ENCODE measurements at regions not wholly inside any gene's neighbourhood (a gene's known extent, or its start where the extent isn't known, plus 50 kb on each side); places are given as distances from the start of the nearest gene placed in this dataset.
"Not testable (repeated sequence)": the region's sequence is repeated elsewhere in the genome, so short reads cannot be mapped to it uniquely, and the experiment has no call there.

GRCh38 chr9:62863319-62863718 is 1673.5 kb downstream of the SPATA31A7 start:
- H3K27ac ChIP-seq (ENCODE audit: low read depth in 1 of 2, low read length in 2 of 2); H3K9ac ChIP-seq (ENCODE audit: low read depth in 1 of 2, low read length in 2 of 2); DNase-seq (ENCODE audit: low spot score); H3K36me3 ChIP-seq (ENCODE audit: control insufficient read depth in 4 of 4, insufficient read depth in 3 of 4, low read depth in 1 of 4, low read length in 3 of 4); H3K4me3 ChIP-seq (ENCODE audit: low read depth in 1 of 3, low read length in 3 of 3); H3K9me3 ChIP-seq (ENCODE audit: control insufficient read depth in 4 of 4, low read length in 3 of 4); H3K4me1 ChIP-seq (ENCODE audit: control insufficient read depth in 4 of 4, insufficient read depth in 4 of 4, low read length in 3 of 4): not testable (repeated sequence)
- peaks cover 0 to 11% (median 2%) of the 10 kb centered on the region in 4 donors for H3K27me3 ChIP-seq (ENCODE audit: control insufficient read depth in 4 of 4, insufficient read depth in 4 of 4, low read length in 3 of 4)
- 30% methylated on average over 4 of the region's 4 CpGs for whole genome bisulfite sequencing

DNA sequence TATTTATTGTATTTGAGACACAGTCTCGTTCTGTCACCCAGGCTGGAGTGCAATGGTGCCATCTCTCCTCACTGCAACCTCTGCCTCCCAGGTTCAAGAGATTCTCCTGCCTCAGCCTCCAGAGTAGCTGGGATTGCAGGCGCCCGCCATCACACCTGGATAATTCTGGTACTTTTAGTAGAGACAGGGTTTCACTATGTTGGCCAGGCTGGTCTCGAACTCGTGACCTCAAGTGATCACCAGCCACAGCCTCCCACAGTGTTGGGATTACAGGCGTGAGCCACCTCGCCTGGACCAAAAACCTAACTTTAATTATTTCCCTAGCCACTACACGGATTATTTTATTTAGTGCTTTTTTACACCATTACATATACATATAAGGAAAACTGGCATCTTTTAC is 1674.0 kb downstream of the SPATA31A7 start:
- not testable (repeated sequence) for H3K4me3 ChIP-seq (ENCODE audit: low read depth in 1 of 3, low read length in 3 of 3); DNase-seq (ENCODE audit: low spot score); H3K27ac ChIP-seq (ENCODE audit: low read depth in 1 of 2, low read length in 2 of 2); H3K9me3 ChIP-seq (ENCODE audit: control insufficient read depth in 4 of 4, low read length in 3 of 4); H3K4me1 ChIP-seq (ENCODE audit: control insufficient read depth in 4 of 4, insufficient read depth in 4 of 4, low read length in 3 of 4); H3K36me3 ChIP-seq (ENCODE audit: control insufficient read depth in 4 of 4, insufficient read depth in 3 of 4, low read depth in 1 of 4, low read length in 3 of 4); H3K9ac ChIP-seq (ENCODE audit: low read depth in 1 of 2, low read length in 2 of 2)
- peaks cover 0 to 11% (median 2%) of the 10 kb centered on the region in 4 donors for H3K27me3 ChIP-seq (ENCODE audit: control insufficient read depth in 4 of 4, insufficient read depth in 4 of 4, low read length in 3 of 4)
- 68% methylated on average over 8 of the region's 8 CpGs for WGBS

- H3K9ac ChIP-seq (ENCODE audit: low read depth in 1 of 2, low read length in 2 of 2); H3K36me3 ChIP-seq (ENCODE audit: control insufficient read depth in 4 of 4, insufficient read depth in 3 of 4, low read depth in 1 of 4, low read length in 3 of 4); H3K9me3 ChIP-seq (ENCODE audit: control insufficient read depth in 4 of 4, low read length in 3 of 4); H3K4me1 ChIP-seq (ENCODE audit: control insufficient read depth in 4 of 4, insufficient read depth in 4 of 4, low read length in 3 of 4); DNase-seq (ENCODE audit: low spot score); H3K27ac ChIP-seq (ENCODE audit: low read depth in 1 of 2, low read length in 2 of 2); H3K4me3 ChIP-seq (ENCODE audit: low read depth in 1 of 3, low read length in 3 of 3): not testable (repeated sequence)
- peaks cover 0 to 11% (median 2%) of the 10 kb centered on the region in 4 donors for H3K27me3 ChIP-seq (ENCODE audit: control insufficient read depth in 4 of 4, insufficient read depth in 4 of 4, low read length in 3 of 4)
- WGBS = 22% methylated on average over 28 of the region's 28 CpGs
These were observed 1674.9 kb downstream of the SPATA31A7 start for GRCh38 chr9:62864481-62865469.

- H3K4me3 ChIP-seq (ENCODE audit: low read depth in 1 of 3, low read length in 3 of 3); H3K27ac ChIP-seq (ENCODE audit: low read depth in 1 of 2, low read length in 2 of 2); H3K9me3 ChIP-seq (ENCODE audit: control insufficient read depth in 4 of 4, low read length in 3 of 4); H3K9ac ChIP-seq (ENCODE audit: low read depth in 1 of 2, low read length in 2 of 2); DNase-seq (ENCODE audit: low spot score); H3K27me3 ChIP-seq (ENCODE audit: control insufficient read depth in 4 of 4, insufficient read depth in 4 of 4, low read length in 3 of 4); H3K4me1 ChIP-seq (ENCODE audit: control insufficient read depth in 4 of 4, insufficient read depth in 4 of 4, low read length in 3 of 4); H3K36me3 ChIP-seq (ENCODE audit: control insufficient read depth in 4 of 4, insufficient read depth in 3 of 4, low read depth in 1 of 4, low read length in 3 of 4): not testable (repeated sequence)
- WGBS = 72% methylated on average over 4 of the region's 4 CpGs
These were observed 1679.2 kb downstream of the SPATA31A7 start for GRCh38 chr9:62869061-62869460.

DNA sequence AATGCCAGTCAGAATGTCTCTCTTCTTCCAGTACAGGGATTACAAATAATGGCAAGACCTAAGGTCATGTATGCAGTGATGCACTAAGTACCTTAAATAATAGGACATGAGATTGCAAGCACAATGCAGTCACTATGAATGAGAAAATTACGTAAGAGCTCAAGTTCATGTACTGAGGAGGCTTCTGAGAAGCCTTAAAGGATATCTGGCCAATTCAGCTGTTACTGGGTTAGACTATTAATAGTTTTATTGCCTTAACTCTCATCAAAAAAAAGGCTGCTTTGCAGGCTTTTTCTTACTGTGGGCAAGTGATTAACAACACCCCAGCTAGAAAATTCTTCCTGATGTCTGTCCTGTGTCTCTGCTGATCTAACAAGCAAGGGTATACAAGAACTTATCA is 1681.9 kb downstream of the SPATA31A7 start:
- H3K27ac ChIP-seq (ENCODE audit: low read depth in 1 of 2, low read length in 2 of 2); H3K9ac ChIP-seq (ENCODE audit: low read depth in 1 of 2, low read length in 2 of 2); H3K36me3 ChIP-seq (ENCODE audit: control insufficient read depth in 4 of 4, insufficient read depth in 3 of 4, low read depth in 1 of 4, low read length in 3 of 4); H3K9me3 ChIP-seq (ENCODE audit: control insufficient read depth in 4 of 4, low read length in 3 of 4); DNase-seq (ENCODE audit: low spot score); H3K4me1 ChIP-seq (ENCODE audit: control insufficient read depth in 4 of 4, insufficient read depth in 4 of 4, low read length in 3 of 4); H3K4me3 ChIP-seq (ENCODE audit: low read depth in 1 of 3, low read length in 3 of 3): not testable (repeated sequence)
- 67% methylated on average over 1 of the region's 1 CpG for WGBS
- peaks cover 0 to 10% (median 1%) of the 10 kb centered on the region in 4 donors for H3K27me3 ChIP-seq (ENCODE audit: control insufficient read depth in 4 of 4, insufficient read depth in 4 of 4, low read length in 3 of 4)

GRCh38 chr9:62874213-62874612 is 1684.4 kb downstream of the SPATA31A7 start:
- H3K4me1 ChIP-seq (ENCODE audit: control insufficient read depth in 4 of 4, insufficient read depth in 4 of 4, low read length in 3 of 4); H3K9me3 ChIP-seq (ENCODE audit: control insufficient read depth in 4 of 4, low read length in 3 of 4); DNase-seq (ENCODE audit: low spot score); H3K4me3 ChIP-seq (ENCODE audit: low read depth in 1 of 3, low read length in 3 of 3); H3K27ac ChIP-seq (ENCODE audit: low read depth in 1 of 2, low read length in 2 of 2); H3K36me3 ChIP-seq (ENCODE audit: control insufficient read depth in 4 of 4, insufficient read depth in 3 of 4, low read depth in 1 of 4, low read length in 3 of 4); H3K9ac ChIP-seq (ENCODE audit: low read depth in 1 of 2, low read length in 2 of 2): not testable (repeated sequence)
- peaks cover 0 to 10% (median 1%) of the 10 kb centered on the region in 4 donors for H3K27me3 ChIP-seq (ENCODE audit: control insufficient read depth in 4 of 4, insufficient read depth in 4 of 4, low read length in 3 of 4)
- WGBS = 74% methylated on average over 10 of the region's 10 CpGs

GRCh38 chr9:62874745-62875599 is 1685.1 kb downstream of the SPATA31A7 start:
- not testable (repeated sequence) for H3K9ac ChIP-seq (ENCODE audit: low read depth in 1 of 2, low read length in 2 of 2); H3K4me3 ChIP-seq (ENCODE audit: low read depth in 1 of 3, low read length in 3 of 3); H3K9me3 ChIP-seq (ENCODE audit: control insufficient read depth in 4 of 4, low read length in 3 of 4); H3K36me3 ChIP-seq (ENCODE audit: control insufficient read depth in 4 of 4, insufficient read depth in 3 of 4, low read depth in 1 of 4, low read length in 3 of 4); DNase-seq (ENCODE audit: low spot score); H3K4me1 ChIP-seq (ENCODE audit: control insufficient read depth in 4 of 4, insufficient read depth in 4 of 4, low read length in 3 of 4); H3K27ac ChIP-seq (ENCODE audit: low read depth in 1 of 2, low read length in 2 of 2)
- peaks cover 0 to 10% (median 1%) of the 10 kb centered on the region in 4 donors for H3K27me3 ChIP-seq (ENCODE audit: control insufficient read depth in 4 of 4, insufficient read depth in 4 of 4, low read length in 3 of 4)
- 61% methylated on average over 4 of the region's 4 CpGs for WGBS

DNA sequence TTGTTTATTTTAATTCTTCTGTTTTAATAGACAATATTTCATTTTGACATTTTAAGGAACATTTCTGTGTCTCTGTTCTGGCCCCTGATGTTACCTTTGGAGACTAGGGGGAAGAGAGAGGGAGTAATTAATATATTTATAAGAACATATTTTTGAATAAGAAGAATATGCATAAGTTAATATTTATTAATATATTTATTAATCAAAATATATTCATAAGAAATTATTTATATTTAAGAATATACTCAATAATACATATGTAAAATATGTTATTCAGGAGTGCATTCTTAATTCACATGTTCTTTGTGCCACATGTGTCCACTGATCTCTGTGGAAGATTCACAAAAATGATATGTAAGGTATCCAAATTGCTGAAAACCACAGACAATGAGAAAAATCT is 1687.7 kb downstream of the SPATA31A7 start:
- not testable (repeated sequence) for H3K9ac ChIP-seq (ENCODE audit: low read depth in 1 of 2, low read length in 2 of 2); H3K4me1 ChIP-seq (ENCODE audit: control insufficient read depth in 4 of 4, insufficient read depth in 4 of 4, low read length in 3 of 4); H3K9me3 ChIP-seq (ENCODE audit: control insufficient read depth in 4 of 4, low read length in 3 of 4); H3K27ac ChIP-seq (ENCODE audit: low read depth in 1 of 2, low read length in 2 of 2); DNase-seq (ENCODE audit: low spot score); H3K4me3 ChIP-seq (ENCODE audit: low read depth in 1 of 3, low read length in 3 of 3); H3K36me3 ChIP-seq (ENCODE audit: control insufficient read depth in 4 of 4, insufficient read depth in 3 of 4, low read depth in 1 of 4, low read length in 3 of 4); H3K27me3 ChIP-seq (ENCODE audit: control insufficient read depth in 4 of 4, insufficient read depth in 4 of 4, low read length in 3 of 4)
